CD4-positive, alpha-beta T cell (primary cell): ENCODE measurements at regions not wholly inside any gene's neighbourhood (a gene's known extent, or its start where the extent isn't known, plus 50 kb on each side); places are given as distances from the start of the nearest gene placed in this dataset.

ENCODE experiments used
- ATAC-seq: fragments of 200-7000 bp; cut with Tn5 transposase; one replicate; pipeline ENCODE4 v1.10.0; 2022; ENCODE audit warnings: mild to moderate bottlenecking; ENCODE audit not compliant: poor library complexity
- CTCF ChIA-PET: fragments of 350-600 bp; sonication (Branson Sonifier 250); formaldehyde crosslinking; loops from one replicate; lab custom pipeline; 2021; ENCODE audit warnings: antibody characterized with exemption, inconsistent platforms; lab: Charles Lee
- POLR2A ChIA-PET: fragments of 350-600 bp; sonication (Branson Sonifier 250); formaldehyde crosslinking; loops from one replicate; lab custom pipeline; 2021; ENCODE audit warnings: antibody characterized with exemption, inconsistent platforms; lab: Charles Lee
- DNase-seq, 14 experiments: peaks; one replicate each; pipeline ENCODE4 v3.0.0-alpha.2; 2013 to 2020; ENCODE audit warnings: mixed read lengths in 2 of 14
- H3K27ac ChIP-seq, 2 donors: one replicate each; pipeline versions ENCODE4 v1.5.1 to v1.7.0; 2013; ENCODE audit warnings: low read length in 2 of 2, low read depth in 1 of 2, mild to moderate bottlenecking in 1 of 2
- H3K27me3 ChIP-seq, 2 experiments: 1 replicate in 1 of 2; 2 replicates in 1 of 2; pipeline versions ENCODE4 v1.6.1 to v1.7.0; 2013; ENCODE audit warnings: low read length in 2 of 2, control low read depth in 1 of 2, mild to moderate bottlenecking in 1 of 2, moderate library complexity in 1 of 2; ENCODE audit not compliant: insufficient read depth in 2 of 2, control insufficient read depth in 1 of 2
- H3K36me3 ChIP-seq: one replicate; pipeline ENCODE4 v1.6.1; 2013; ENCODE audit warnings: low read length, control low read depth; ENCODE audit not compliant: insufficient read depth
- H3K4me1 ChIP-seq: one replicate; pipeline ENCODE4 v1.6.1; 2013; ENCODE audit warnings: low read length, control low read depth; ENCODE audit not compliant: insufficient read depth
- H3K4me3 ChIP-seq: one replicate; pipeline ENCODE4 v1.5.1; 2013; ENCODE audit warnings: mild to moderate bottlenecking, low read length, moderate library complexity
- H3K9me3 ChIP-seq, 2 experiments: 1 replicate in 1 of 2; 2 replicates in 1 of 2; pipeline versions ENCODE4 v1.6.1 to v1.7.0; 2013; ENCODE audit warnings: low read length in 2 of 2, mild to moderate bottlenecking in 2 of 2, control low read depth in 1 of 2, moderate library complexity in 1 of 2; ENCODE audit not compliant: control insufficient read depth in 1 of 2, insufficient read depth in 1 of 2
- H3K27ac Mint-ChIP-seq: one replicate; pipeline ENCODE4 v1.8.0; 2020; ENCODE audit warnings: mixed read lengths
- H3K27me3 Mint-ChIP-seq: one replicate; pipeline ENCODE4 v1.8.0; 2021; ENCODE audit warnings: mixed read lengths
- H3K36me3 Mint-ChIP-seq: one replicate; pipeline ENCODE4 v1.8.0; 2021; ENCODE audit warnings: low read depth, mixed read lengths
- H3K4me1 Mint-ChIP-seq: one replicate; pipeline ENCODE4 v1.8.0; 2021; ENCODE audit warnings: low read depth, mixed read lengths
- H3K4me3 Mint-ChIP-seq: one replicate; pipeline ENCODE4 v1.8.0; 2020; ENCODE audit warnings: mild to moderate bottlenecking, mixed read lengths
- H3K9me3 Mint-ChIP-seq: one replicate; pipeline ENCODE4 v1.8.0; 2020; ENCODE audit warnings: mixed read lengths
- intact Hi-C, 2 experiments: fragments of 100-400 bp; cut with DNase I in 1 of 2; cut with micrococcal nuclease in 1 of 2; formaldehyde crosslinking; loops; one replicate each; pipeline versions ENCODE4 v1.15.1 to v1.9.0; 2023 to 2025; cut with DNase I, micrococcal nuclease
- TF ChIP-seq, protein P1 (sequence below): fragments of 200-600 bp; IDR thresholded peaks from one replicate; pipeline ENCODE4 v1.8.0; 2022; ENCODE audit warnings: antibody characterized with exemption, mild to moderate bottlenecking

DNA sequence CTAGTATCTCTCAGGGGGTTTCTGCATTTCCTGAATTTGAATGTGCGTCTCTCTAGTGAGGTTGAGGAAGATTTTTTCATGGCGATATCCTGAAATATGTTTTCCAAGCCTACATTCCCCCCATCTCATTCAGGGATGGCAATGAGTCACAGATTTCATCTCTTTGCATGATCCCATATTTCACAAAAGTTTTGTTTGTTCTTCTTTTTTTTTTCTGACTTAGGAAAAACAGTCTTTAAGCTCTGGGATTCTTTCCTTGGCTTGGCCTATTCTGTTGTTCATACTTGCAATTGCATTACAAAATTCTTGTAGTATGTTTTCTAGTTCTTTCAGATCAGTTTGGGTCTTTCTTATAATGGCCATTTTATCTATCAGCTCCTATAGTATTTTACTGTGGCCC lies 136.5 kb downstream of the DSEL start:
- Histone ChIP-seq H3K4me3 (no peak overlapping the region), H3K27me3 (no peaks in the 10 kb centered on the region), H3K27ac (no peak overlapping the region), H3K4me1 (no peaks in the 10 kb centered on the region), H3K9me3 (peaks cover 0 to 11% of the 10 kb centered on the region in 2 experiments), H3K36me3 (no peaks in the 10 kb centered on the region)
- no peaks in the 10 kb centered on the region for H3K9me3 Mint-ChIP-seq
- no peak overlapping the region for H3K4me3 Mint-ChIP-seq
- DNase-seq (no peak), ATAC-seq (no peak)
- H3K36me3 Mint-ChIP-seq, result no peaks in the 10 kb centered on the region
- intact Hi-C loops, result no loop called here
- CTCF ChIA-PET, result no interaction called here
- POLR2A ChIA-PET, result no interaction called here
- H3K27ac Mint-ChIP-seq, result no peak overlapping the region
- H3K27me3 Mint-ChIP-seq, result no peaks in the 10 kb centered on the region
- TF ChIP-seq, protein P1, sequence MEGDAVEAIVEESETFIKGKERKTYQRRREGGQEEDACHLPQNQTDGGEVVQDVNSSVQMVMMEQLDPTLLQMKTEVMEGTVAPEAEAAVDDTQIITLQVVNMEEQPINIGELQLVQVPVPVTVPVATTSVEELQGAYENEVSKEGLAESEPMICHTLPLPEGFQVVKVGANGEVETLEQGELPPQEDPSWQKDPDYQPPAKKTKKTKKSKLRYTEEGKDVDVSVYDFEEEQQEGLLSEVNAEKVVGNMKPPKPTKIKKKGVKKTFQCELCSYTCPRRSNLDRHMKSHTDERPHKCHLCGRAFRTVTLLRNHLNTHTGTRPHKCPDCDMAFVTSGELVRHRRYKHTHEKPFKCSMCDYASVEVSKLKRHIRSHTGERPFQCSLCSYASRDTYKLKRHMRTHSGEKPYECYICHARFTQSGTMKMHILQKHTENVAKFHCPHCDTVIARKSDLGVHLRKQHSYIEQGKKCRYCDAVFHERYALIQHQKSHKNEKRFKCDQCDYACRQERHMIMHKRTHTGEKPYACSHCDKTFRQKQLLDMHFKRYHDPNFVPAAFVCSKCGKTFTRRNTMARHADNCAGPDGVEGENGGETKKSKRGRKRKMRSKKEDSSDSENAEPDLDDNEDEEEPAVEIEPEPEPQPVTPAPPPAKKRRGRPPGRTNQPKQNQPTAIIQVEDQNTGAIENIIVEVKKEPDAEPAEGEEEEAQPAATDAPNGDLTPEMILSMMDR, result no peak
- H3K4me1 Mint-ChIP-seq, result no peaks in the 10 kb centered on the region

DNA sequence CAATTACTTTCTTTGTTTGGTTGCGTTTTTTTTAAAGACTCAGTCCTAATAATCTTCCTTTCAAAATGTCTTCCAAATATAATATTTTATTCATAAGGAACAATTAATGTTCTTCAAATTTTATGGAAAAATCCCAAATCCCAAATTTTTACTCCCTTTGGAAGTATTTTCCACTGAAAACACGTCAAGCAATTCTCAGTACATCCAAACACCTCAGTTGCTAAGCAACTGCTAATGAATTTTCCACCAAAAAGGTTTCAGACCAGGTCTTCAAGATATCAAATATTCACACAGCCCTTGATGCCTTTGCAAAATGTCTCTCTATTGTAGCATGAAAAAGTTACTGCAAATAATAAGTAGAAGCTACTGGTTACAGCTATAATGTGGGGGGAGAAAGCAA lies 140.1 kb downstream of the DSEL start:
- POLR2A ChIA-PET, result no interaction called here
- CTCF ChIA-PET, result no interaction called here
- ATAC-seq, result no peak
- no peaks in the 10 kb centered on the region for H3K4me1 ChIP-seq
- peaks cover 0 to 4% of the 10 kb centered on the region in 2 experiments for H3K9me3 ChIP-seq
- H3K9me3 Mint-ChIP-seq, result no peaks in the 10 kb centered on the region
- no peak overlapping the region for H3K27ac ChIP-seq
- H3K27me3 Mint-ChIP-seq, result no peaks in the 10 kb centered on the region
- TF ChIP-seq, protein P1, result no peak
- H3K4me3 Mint-ChIP-seq, result no peak overlapping the region
- DNase-seq, result no peak
- H3K4me1 Mint-ChIP-seq, result no peaks in the 10 kb centered on the region
- H3K36me3 ChIP-seq, result no peaks in the 10 kb centered on the region
- no peak overlapping the region for H3K27ac Mint-ChIP-seq
- no peaks in the 10 kb centered on the region for H3K36me3 Mint-ChIP-seq
- H3K4me3 ChIP-seq, result no peak overlapping the region
- intact Hi-C loops, result no loop called here
- H3K27me3 ChIP-seq, result no peaks in the 10 kb centered on the region

DNA sequence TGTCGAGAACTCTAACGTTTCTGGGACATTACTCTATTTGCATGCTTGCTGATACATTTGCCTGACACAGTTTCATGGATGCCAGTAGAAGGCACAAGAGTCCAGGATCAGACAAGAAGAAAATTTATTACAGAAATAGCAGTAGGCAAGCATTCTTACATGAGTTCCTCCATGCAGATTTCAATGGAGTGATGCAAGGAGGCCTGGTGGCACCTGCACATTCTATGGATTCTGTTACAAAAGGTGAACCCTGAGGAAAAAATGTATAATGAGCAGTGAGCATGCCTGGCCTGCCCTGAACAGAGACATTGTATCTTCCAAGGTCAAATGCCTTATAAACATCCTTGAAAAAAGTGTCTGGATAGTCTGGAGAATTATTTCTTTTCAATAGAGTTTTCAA lies 142.9 kb downstream of the DSEL start:
- Histone ChIP-seq H3K27me3 (no peaks in the 10 kb centered on the region), H3K36me3 (no peaks in the 10 kb centered on the region), H3K9me3 (no peaks in the 10 kb centered on the region), H3K4me3 (no peak overlapping the region), H3K27ac (no peak overlapping the region), H3K4me1 (no peaks in the 10 kb centered on the region)
- no peak for ATAC-seq
- H3K27me3 Mint-ChIP-seq, result no peaks in the 10 kb centered on the region
- H3K27ac Mint-ChIP-seq, result no peak overlapping the region
- no peak overlapping the region for H3K4me3 Mint-ChIP-seq
- intact Hi-C loops, result no loop called here
- no peaks in the 10 kb centered on the region for H3K9me3 Mint-ChIP-seq
- CTCF ChIA-PET, result no interaction called here
- POLR2A ChIA-PET, result no interaction called here
- H3K4me1 Mint-ChIP-seq, result no peaks in the 10 kb centered on the region
- TF ChIP-seq, protein P1, result no peak
- DNase-seq, result no peak
- no peaks in the 10 kb centered on the region for H3K36me3 Mint-ChIP-seq
